Tibial nerve (tissue), 4 donors: ENCODE measurements at regions not wholly inside any gene's neighbourhood (a gene's known extent, or its start where the extent isn't known, plus 50 kb on each side); places are given as distances from the start of the nearest gene placed in this dataset.

ENCODE experiments used
- DNase-seq, 2 donors: peaks; one replicate each; pipeline ENCODE4 v3.0.0-alpha.2; 2019; ENCODE audit warnings: low spot score in 2 of 2
- H3K27ac ChIP-seq, 4 donors: fragments of 200-600 bp; sonication (generic) in 3 of 4; one replicate each; pipeline ENCODE4 v1.5.1; 2017 to 2019; ENCODE audit warnings: mild to moderate bottlenecking in 1 of 4
- H3K27me3 ChIP-seq, 2 donors: fragments of 200-600 bp; sonication (generic) in 1 of 2; one replicate each; pipeline versions ENCODE4 v1.5.1 to v1.6.0; 2017 to 2019
- H3K36me3 ChIP-seq, 3 donors: fragments of 200-600 bp; sonication (generic); one replicate each; pipeline ENCODE4 v1.5.1; 2018 to 2019
- H3K4me1 ChIP-seq, 4 donors: fragments of 200-600 bp; sonication (generic) in 3 of 4; one replicate each; pipeline ENCODE4 v1.5.1; 2017 to 2019
- H3K4me3 ChIP-seq, 4 donors: fragments of 200-600 bp; sonication (generic) in 3 of 4; one replicate each; pipeline ENCODE4 v1.5.1; 2017 to 2019; ENCODE audit warnings: mild to moderate bottlenecking in 1 of 4, moderate library complexity in 1 of 4
- H3K9me3 ChIP-seq, 4 donors: fragments of 200-600 bp; sonication (generic) in 3 of 4; one replicate each; pipeline ENCODE4 v1.5.1; 2017 to 2019
- EP300 ChIP-seq, 2 donors: sonication (generic); formaldehyde crosslinking; IDR thresholded peaks; one replicate each; pipeline ENCODE4 v1.6.1; 2017; ENCODE audit warnings: antibody characterized with exemption in 2 of 2, mild to moderate bottlenecking in 1 of 2
- POLR2A ChIP-seq, 2 donors: fragments of 450-650 bp; IDR thresholded peaks; one replicate each; pipeline ENCODE4 v1.6.1; 2017; ENCODE audit warnings: antibody characterized with exemption in 2 of 2, mild to moderate bottlenecking in 2 of 2, moderate library complexity in 2 of 2
- WGBS, 2 donors: methylation state at CpG; one replicate each; pipeline ENCODE4 v1.1.5; 2018; 5-methylcytosine and 5-hydroxymethylcytosine counted together
- TF ChIP-seq, protein P1 (sequence below), 5 experiments: fragments of 200-600 bp in 3 of 5; fragments of 450-650 bp in 2 of 5; sonication (generic) in 3 of 5; IDR thresholded peaks; one replicate each; pipeline ENCODE4 v1.5.1; 2016 to 2019; ENCODE audit warnings: antibody characterized with exemption in 5 of 5, mild to moderate bottlenecking in 3 of 5, moderate library complexity in 2 of 5

- no peak overlapping the region for H3K27ac ChIP-seq
- no peaks in the 10 kb centered on the region for H3K36me3 ChIP-seq
- H3K4me3 ChIP-seq, result no peak overlapping the region
- no peak for TF ChIP-seq POLR2A (IDR thresholded peaks at IDR 0.05)
- TF ChIP-seq, protein P1, sequence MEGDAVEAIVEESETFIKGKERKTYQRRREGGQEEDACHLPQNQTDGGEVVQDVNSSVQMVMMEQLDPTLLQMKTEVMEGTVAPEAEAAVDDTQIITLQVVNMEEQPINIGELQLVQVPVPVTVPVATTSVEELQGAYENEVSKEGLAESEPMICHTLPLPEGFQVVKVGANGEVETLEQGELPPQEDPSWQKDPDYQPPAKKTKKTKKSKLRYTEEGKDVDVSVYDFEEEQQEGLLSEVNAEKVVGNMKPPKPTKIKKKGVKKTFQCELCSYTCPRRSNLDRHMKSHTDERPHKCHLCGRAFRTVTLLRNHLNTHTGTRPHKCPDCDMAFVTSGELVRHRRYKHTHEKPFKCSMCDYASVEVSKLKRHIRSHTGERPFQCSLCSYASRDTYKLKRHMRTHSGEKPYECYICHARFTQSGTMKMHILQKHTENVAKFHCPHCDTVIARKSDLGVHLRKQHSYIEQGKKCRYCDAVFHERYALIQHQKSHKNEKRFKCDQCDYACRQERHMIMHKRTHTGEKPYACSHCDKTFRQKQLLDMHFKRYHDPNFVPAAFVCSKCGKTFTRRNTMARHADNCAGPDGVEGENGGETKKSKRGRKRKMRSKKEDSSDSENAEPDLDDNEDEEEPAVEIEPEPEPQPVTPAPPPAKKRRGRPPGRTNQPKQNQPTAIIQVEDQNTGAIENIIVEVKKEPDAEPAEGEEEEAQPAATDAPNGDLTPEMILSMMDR (IDR thresholded peaks at IDR 0.05), result no peak
- TF ChIP-seq EP300 (IDR thresholded peaks at IDR 0.05), result no peak
- H3K4me1 ChIP-seq, result peaks cover 0 to 6% (median 1%) of the 10 kb centered on the region in 4 donors
- 87 to 88% methylated on average over 2 of the region's 2 CpGs for WGBS, 2 donors
- DNase-seq, result no peak
- peaks cover 0 to 8% of the 10 kb centered on the region in 2 donors for H3K27me3 ChIP-seq
- H3K9me3 ChIP-seq, result no peaks in the 10 kb centered on the region
These were observed 91.4 kb upstream of the CD53 start for GRCh38 chr1:110781525-110781924.

DNA sequence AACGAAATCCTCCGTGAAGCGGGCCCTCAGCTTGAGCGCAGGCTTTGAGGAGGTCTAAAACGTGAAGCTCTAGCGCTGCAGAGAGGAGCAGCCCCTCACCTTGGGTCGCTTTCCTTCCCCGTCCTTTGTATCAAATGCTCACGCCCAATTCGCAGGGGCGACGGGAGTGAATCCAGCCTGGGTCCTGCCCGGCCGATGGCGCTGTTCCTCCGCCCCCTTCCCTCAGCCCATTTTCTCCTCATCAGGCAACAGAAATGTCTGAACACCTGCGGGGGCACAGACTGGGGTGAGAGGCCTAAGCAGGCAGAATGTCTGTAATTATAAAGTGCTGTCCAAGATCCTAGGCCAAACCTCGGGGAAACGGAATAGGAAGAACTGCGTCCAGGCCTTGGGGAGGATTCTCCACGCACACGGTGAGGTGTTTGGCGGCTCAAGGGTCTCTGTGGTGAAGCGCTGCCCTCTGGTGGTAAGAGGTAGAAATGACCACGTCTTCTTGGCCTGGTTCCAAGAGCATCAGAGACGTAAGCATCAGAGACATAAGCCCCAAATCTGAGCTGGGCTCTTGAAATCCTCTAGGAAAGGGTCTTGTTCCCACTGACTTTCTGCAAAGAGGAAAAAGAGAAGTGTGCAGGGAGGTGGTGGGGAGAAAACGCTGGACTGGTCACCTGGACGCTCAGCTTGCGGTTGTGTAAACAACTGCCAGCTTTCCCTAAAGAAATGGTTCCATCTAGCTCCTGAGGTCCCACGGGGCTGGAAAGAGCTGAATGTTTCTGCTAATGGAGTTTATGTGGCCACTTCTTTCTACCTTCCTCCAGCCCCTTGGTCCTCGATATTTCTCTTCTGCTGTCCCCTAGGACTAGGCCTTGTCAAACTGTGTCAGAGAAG, 92.1 kb upstream of the CD53 start:
- 17 to 24% methylated on average over 30 to 31 of the region's 31 CpGs for WGBS, 2 donors
- no peaks in the 10 kb centered on the region for H3K36me3 ChIP-seq
- peak; percentile 32 to 83 for DNase-seq
- H3K9me3 ChIP-seq, result no peaks in the 10 kb centered on the region
- TF ChIP-seq, protein P1 (IDR thresholded peaks at IDR 0.05), result peak; percentile 59 to 73 (median 67)
- TF ChIP-seq POLR2A (IDR thresholded peaks at IDR 0.05) (no peak), EP300 (IDR thresholded peaks at IDR 0.05) (peak in 1 of 2 donors; percentile 14)
- H3K4me3 ChIP-seq, result no peak overlapping the region
- peaks cover 0 to 8% of the 10 kb centered on the region in 2 donors for H3K27me3 ChIP-seq
- H3K27ac ChIP-seq, result no peak overlapping the region
- peaks cover 0 to 6% (median 0%) of the 10 kb centered on the region in 4 donors for H3K4me1 ChIP-seq

DNA sequence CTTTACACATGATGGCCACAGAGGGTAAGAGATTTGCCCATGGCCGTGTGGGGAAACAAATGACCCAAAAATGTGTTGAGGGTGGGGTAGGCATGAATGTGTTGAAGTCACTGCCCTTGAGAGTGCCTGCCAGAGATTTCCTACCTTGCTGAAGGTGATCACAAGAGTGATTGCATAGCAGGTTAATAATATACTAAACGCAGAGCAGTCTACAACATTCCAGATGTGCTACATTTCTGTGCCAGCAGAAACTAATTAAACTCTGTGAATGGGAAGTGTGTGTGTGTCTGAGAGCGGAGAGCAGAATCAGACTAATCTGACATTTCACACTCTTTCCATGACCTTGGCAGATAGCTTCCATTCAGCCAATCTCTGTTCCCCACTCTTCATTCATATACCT, 93.3 kb upstream of the CD53 start:
- H3K27ac ChIP-seq, result no peak overlapping the region
- no peaks in the 10 kb centered on the region for H3K36me3 ChIP-seq
- WGBS, 2 donors, result 52 to 57% methylated on average over 3 of the region's 3 CpGs
- no peak overlapping the region for H3K4me3 ChIP-seq
- DNase-seq, result no peak
- H3K9me3 ChIP-seq, result no peaks in the 10 kb centered on the region
- H3K27me3 ChIP-seq, result peaks cover 0 to 8% of the 10 kb centered on the region in 2 donors
- TF ChIP-seq POLR2A (IDR thresholded peaks at IDR 0.05), result no peak
- TF ChIP-seq, protein P1 (IDR thresholded peaks at IDR 0.05), result no peak
- TF ChIP-seq EP300 (IDR thresholded peaks at IDR 0.05), result no peak
- peaks cover 0 to 6% (median 0%) of the 10 kb centered on the region in 4 donors for H3K4me1 ChIP-seq

DNA sequence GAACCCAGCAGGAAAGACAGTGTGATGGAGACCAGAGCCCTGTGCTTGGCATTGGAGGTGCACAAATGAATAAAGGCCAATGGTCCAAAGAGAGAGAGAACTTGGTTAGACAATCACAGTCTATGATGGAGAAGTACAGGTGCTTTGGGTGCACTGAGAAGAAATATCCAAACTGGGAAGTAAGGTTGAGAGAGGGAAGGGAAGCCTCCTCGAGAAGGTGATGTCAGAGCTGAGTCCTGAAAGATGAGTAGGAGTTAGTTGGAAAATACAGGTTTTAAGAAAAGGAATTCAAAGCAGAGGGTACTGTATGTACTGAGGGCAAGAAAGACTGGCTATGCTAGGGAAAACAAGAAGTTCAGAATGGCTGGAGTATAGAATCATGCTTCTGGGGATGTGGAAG, 94.1 kb upstream of the CD53 start:
- DNase-seq, result no peak
- no peak overlapping the region for H3K27ac ChIP-seq
- 30 to 47% methylated on average over 1 of the region's 1 CpG for WGBS, 2 donors
- no peaks in the 10 kb centered on the region for H3K36me3 ChIP-seq
- peaks cover 0 to 6% (median 0%) of the 10 kb centered on the region in 4 donors for H3K4me1 ChIP-seq
- no peak for TF ChIP-seq POLR2A (IDR thresholded peaks at IDR 0.05)
- TF ChIP-seq, protein P1 (IDR thresholded peaks at IDR 0.05), result no peak
- TF ChIP-seq EP300 (IDR thresholded peaks at IDR 0.05), result no peak
- peaks cover 0 to 8% of the 10 kb centered on the region in 2 donors for H3K27me3 ChIP-seq
- H3K9me3 ChIP-seq, result no peaks in the 10 kb centered on the region
- H3K4me3 ChIP-seq, result no peak overlapping the region

DNA sequence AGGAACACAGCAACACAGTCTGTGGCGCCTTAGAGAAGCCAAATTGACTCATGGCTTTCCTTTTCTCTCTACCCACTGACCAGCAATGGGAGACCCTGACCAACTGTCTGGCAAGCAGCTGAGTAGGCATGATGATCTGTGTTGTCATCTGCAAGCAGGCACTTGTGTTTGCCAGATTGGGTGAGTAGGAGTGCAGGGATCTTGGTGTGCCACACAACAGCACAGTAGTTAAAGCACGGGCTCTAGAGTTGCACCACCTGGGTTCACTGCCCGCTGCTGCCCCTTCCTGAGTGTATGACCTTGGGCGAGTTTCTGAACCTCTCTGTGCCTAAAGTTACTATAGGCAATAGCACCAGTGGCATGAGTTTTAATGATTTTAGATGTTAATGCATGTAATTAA, 95.7 kb upstream of the CD53 start:
- 72 to 80% methylated on average over 4 of the region's 4 CpGs for WGBS, 2 donors
- Histone ChIP-seq H3K9me3 (no peaks in the 10 kb centered on the region), H3K36me3 (no peaks in the 10 kb centered on the region), H3K27me3 (peaks cover 0 to 8% of the 10 kb centered on the region in 2 donors), H3K27ac (no peak overlapping the region), H3K4me1 (peaks cover 0 to 6% (median 0%) of the 10 kb centered on the region in 4 donors), H3K4me3 (no peak overlapping the region)
- no peak for DNase-seq
- TF ChIP-seq, protein P1 (IDR thresholded peaks at IDR 0.05), result no peak
- TF ChIP-seq POLR2A (IDR thresholded peaks at IDR 0.05) (no peak), EP300 (IDR thresholded peaks at IDR 0.05) (no peak)
